T47D (cell line): ENCODE measurements at regions not wholly inside any gene's neighbourhood (a gene's known extent, or its start where the extent isn't known, plus 50 kb on each side); places are given as distances from the start of the nearest gene placed in this dataset.

Experiments
- DNase-seq, 2 experiments: peaks; one replicate each; pipeline versions ENCODE4 v3.0.0 to v3.0.0-alpha.2; 2011 to 2012; ENCODE audit warnings: low read depth in 1 of 2, low spot score in 1 of 2
- JUND ChIP-seq: IDR thresholded peaks from 2 replicates; pipeline ENCODE4 v1.6.1; 2012; ENCODE audit warnings: low read depth
- in situ Hi-C: cut with HindIII; loops from 2 replicates; pipeline ENCODE4 v1.10.0; 2016; ENCODE audit warnings: low sequenced_read_pairs, low pct_unique_long_range_greater_than_20kb

DNA sequence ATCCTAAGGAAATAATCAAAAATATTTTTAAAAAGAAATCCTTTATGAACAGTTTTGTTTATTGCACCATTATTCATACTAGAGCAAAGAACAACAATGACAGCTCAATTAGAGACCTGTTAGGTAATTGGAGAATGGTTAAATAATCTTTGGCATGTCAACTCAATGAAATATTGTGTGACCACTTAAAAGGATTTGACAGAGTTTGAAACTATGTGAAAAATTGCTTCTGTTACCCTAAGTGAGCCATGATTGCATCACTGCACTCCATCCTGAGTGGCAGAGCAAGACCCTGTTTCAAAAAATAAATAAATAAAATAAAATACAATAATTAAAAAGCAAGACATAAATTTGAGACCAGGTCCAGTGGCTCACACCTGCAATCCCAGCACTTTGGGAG, 66.1 kb upstream of the ATP8B1 start:
- no peak for DNase-seq
- in situ Hi-C loops = no loop called here
- TF ChIP-seq JUND = no peak

DNA sequence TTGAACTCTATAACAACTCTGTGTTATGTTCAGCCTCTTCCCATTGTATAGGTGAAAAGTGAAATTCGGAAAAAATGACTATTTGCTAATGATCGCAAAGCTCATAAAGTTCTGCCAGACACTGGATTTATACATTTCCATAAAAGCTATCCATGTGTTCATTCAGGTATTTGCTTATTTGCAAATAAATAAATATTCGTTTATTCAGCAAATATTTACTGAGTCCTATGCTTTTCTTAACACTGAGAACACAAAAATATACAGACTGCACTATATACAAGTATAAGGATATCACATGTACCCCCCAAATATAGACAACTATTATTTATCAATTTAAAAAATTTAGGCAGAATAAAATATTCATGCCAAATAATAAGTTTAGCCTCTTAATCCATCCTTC, 63.2 kb upstream of the ATP8B1 start:
- in situ Hi-C loops = no loop called here
- no peak for DNase-seq
- TF ChIP-seq JUND = no peak

DNA sequence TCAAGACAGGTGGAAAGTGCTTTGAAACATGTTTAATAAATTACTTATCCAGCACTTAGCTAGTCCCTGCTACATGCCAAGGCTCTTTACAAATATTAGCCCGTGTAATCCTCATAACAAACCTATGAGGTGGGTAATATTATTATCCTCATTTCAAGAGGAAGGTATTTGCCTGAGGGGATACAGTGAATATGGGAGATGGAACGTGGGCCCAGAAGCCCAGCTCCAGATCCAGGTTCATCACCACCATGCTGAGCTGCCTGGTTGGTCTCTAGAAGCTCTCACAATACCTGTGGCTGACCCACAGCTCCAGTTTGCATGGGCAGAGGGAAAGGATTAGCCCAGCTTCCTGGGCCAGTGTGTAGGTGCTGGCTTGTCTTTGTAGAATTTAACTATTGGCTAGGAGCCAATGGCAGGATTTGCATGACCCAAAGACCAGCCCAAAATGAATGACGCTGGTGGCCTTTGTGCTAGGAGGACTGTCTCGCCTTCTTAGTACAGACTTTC, 61.6 kb upstream of the ATP8B1 start:
- DNase-seq = peak in 1 of 2 experiments; percentile 1
- in situ Hi-C loops = no loop called here
- TF ChIP-seq JUND = no peak

DNA sequence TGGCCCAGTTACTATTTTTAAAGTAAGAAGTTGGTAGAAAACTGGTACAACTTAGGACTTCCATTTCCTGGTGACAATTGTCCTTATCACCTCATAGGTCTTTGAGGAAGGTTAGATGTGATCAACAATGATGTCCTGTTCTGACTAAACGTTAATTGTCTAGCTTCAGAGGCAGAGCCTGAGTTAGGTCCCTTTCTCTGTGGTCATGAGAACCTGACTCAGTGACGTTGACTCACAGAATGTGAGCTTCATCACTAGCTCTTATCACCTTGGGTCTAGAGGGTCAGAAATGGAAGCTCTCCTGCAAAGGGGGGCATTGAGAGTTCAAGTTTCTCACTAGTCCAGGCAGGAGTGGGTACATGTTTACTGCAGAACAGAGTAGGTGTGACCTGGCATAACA, 60.6 kb upstream of the ATP8B1 start:
- no peak for TF ChIP-seq JUND
- in situ Hi-C loops = no loop called here

DNA sequence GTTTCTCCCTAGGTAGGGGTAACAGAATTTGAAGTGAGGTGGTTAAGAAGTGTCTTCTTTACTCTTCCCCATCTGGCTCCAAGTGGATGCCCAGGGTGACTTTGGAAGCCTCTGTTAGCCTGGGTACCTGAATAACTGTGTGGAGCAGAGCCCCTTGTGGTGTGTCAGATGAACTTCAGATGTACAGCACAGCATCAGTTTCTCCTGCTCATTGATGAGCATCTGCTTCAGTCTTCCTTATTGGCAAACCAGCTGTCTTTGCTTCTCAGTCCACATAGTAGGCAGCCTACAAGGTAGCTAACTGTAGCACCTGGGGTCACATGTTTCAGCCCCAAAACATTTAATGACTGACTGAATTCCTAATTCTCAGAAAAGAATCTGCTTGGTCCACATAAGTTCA, 56.2 kb upstream of the ATP8B1 start:
- no peak for TF ChIP-seq JUND
- in situ Hi-C loops = no loop called here
- peak; percentile 14 to 66 for DNase-seq

More for the DNA sequence above, 60.6 kb upstream of the ATP8B1 start:
- DNase-seq = no peak

DNA sequence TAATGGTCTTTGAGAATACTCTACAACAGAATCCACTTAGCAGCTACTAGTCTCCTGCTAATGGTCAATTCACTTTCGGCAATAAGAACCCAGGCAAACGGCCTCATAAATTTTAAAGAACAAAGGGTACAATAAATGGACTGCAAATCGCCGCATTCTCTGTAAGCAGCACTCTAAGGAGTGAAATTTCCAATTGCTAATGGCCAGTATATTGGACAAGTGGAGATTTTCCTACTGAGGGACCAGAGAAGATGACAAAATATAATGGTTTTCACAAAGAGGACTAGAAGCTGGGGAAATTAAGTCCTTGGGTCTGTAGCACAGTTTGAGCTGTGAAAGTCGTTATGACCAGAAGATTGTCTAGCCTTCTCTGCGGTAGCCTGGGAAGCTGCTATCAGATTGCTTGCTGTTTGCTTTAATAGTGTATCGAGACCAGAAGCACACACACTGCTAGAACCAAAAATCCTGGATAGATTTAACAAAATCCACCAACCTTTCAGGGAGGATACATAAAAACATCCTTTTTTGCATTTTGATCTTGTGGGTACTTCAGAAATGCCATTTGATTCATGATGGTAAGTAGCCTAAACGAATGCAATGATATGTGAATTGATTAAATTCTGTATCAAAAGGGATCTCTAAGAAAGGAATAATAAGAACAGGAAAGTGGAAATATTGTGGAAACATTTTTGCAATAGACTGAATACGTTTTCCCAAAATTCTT, 53.6 kb upstream of the ATP8B1 start:
- no peak for TF ChIP-seq JUND
- no peak for DNase-seq
- in situ Hi-C loops = no loop called here

DNA sequence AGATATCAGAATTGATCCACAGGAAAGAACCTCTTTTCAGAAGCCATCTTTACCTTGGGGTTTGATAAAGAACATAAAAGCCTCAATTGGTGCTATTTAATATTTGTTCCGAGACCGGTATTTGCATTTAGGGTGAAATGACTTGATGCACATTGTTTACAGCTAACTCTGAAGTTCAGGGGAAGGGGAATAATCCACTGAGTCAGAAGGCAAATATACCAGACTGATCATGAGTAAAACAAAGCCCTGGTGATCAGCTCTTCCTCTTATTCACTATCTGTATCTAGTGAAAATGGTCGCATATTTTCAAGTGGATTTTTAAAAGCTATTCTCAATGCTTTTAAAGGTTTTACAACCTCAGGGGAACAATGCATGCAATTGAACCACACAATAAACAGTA, 53.0 kb upstream of the ATP8B1 start:
- TF ChIP-seq JUND = no peak
- no peak for DNase-seq
- in situ Hi-C loops = no loop called here

DNA sequence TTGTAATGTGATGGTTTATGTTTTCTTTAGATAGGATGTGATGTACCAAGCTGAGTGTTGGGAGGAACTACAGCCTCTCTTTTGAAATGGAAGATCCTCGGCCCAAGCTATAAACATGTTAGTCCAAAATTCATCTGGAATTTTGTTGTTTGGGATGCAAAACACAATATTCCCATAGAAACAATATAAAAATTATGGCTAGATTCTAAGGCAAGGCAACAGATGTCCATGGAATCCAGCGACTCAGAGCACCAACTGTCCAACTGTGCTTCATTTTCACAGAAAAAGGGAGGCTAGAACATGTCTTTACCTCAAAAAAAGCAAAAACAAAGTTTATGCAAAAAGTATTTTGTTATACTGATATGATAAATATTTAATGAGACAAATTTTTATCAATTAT, 52.4 kb upstream of the ATP8B1 start:
- in situ Hi-C loops = no loop called here
- DNase-seq = no peak
- no peak for TF ChIP-seq JUND

DNA sequence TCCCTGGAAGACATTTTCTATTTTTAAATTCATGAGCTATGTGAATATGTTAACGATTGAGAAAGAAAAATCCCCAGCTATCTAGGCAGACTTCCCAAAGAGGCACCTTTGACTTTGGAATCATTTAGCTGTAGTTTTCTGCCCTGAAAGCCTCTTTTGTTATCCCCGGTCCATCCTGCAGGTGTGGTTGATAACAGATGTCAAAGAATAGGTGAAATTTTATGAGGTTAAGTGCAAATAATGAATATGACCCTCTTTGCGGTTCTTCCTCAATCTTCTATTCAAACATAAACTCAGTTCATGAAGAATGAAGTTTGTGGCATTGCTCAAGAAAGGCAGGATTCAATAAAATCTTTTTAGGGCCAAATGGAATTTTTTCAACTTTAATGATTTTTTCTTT, 51.6 kb upstream of the ATP8B1 start:
- no peak for DNase-seq
- in situ Hi-C loops = no loop called here
- TF ChIP-seq JUND = no peak

DNA sequence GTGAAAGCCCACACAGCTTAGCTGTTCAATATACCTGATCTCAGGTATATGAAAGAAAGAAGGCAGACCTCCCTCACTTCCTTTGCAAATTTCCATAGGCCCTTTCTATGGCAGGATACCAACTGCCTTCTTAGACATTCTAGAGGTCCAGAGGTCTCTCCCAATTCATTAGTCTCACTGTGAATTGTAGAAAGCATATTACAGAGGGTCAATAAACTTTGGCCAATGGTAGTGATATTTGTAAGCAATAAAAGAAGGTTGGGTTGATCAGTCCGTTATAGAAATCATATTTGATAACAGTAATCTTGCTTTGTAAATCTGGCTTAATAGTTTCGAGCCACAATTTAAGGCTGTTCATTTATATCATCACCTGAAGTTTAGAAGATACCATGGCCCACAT, 50.7 kb upstream of the ATP8B1 start:
- TF ChIP-seq JUND = no peak
- in situ Hi-C loops = no loop called here
- DNase-seq = no peak

DNA sequence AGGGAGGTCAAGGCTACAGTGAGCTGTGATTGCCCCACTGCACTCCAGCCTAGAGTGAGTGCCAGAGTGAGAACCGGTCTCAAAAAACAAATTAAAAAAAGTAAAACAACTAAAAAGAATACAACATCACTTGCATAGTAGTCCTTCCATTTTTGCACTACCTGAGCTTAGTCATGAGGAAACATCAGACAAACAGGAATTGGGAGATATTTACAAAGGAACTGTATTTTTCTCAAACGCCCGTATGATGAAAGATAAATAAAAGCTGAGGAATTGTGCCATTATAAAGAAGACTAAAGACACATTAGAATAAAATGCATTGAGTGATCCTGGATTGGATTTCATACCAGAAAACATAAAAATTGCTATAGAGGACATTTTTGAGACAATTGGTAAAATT, 50.0 kb upstream of the ATP8B1 start:
- in situ Hi-C loops = no loop called here
- no peak for TF ChIP-seq JUND
- no peak for DNase-seq
